HG03045 (cell line): ENCODE measurements at regions not wholly inside any gene's neighbourhood (a gene's known extent, or its start where the extent isn't known, plus 50 kb on each side); places are given as distances from the start of the nearest gene placed in this dataset.

ENCODE experiments used
- ATAC-seq: cut with Tn5 transposase; IDR thresholded peaks from one replicate; pipeline ENCODE4 v1.9.1; 2021; ENCODE audit warnings: mild to moderate bottlenecking, moderate library complexity; ENCODE audit not compliant: unreplicated experiment

GRCh38 chr15:94606286-94606685 is 374.9 kb downstream of the MCTP2 start:
- no peak for ATAC-seq

GRCh38 chr15:94607176-94607654 is 375.9 kb downstream of the MCTP2 start:
- ATAC-seq: no peak

GRCh38 chr15:94610069-94610468 is 378.7 kb downstream of the MCTP2 start:
- peak; percentile 92 for ATAC-seq

- no peak for ATAC-seq
Measured at GRCh38 chr15:94610485-94610884, 379.1 kb downstream of the MCTP2 start.

- no peak for ATAC-seq
Measured at GRCh38 chr15:94611656-94612055, 380.3 kb downstream of the MCTP2 start.

GRCh38 chr15:94615688-94616087 is 384.3 kb downstream of the MCTP2 start:
- no peak for ATAC-seq

- no peak for ATAC-seq
Measured at GRCh38 chr15:94620632-94621031, 389.3 kb downstream of the MCTP2 start.

GRCh38 chr15:94621736-94622135 is 390.4 kb downstream of the MCTP2 start:
- no peak for ATAC-seq

- no peak for ATAC-seq
Measured at GRCh38 chr15:94626949-94627348, 395.6 kb downstream of the MCTP2 start.

GRCh38 chr15:94631608-94632007 is 400.2 kb downstream of the MCTP2 start:
- ATAC-seq: peak; percentile 92

- no peak for ATAC-seq
Measured at GRCh38 chr15:94638183-94638582, 406.8 kb downstream of the MCTP2 start.

- ATAC-seq: no peak
Measured at GRCh38 chr15:94639701-94640100, 408.3 kb downstream of the MCTP2 start.

GRCh38 chr15:94644433-94644832 is 413.1 kb downstream of the MCTP2 start:
- ATAC-seq: no peak

GRCh38 chr15:94653071-94653470 is 421.7 kb downstream of the MCTP2 start:
- ATAC-seq: no peak

- no peak for ATAC-seq
Measured at GRCh38 chr15:94655249-94655880, 424.0 kb downstream of the MCTP2 start.

- no peak for ATAC-seq
Measured at GRCh38 chr15:94665676-94666441, 434.5 kb downstream of the MCTP2 start.

GRCh38 chr15:94666553-94666952 is 435.2 kb downstream of the MCTP2 start:
- no peak for ATAC-seq

GRCh38 chr15:94667109-94667508 is 435.7 kb downstream of the MCTP2 start:
- ATAC-seq: no peak

- ATAC-seq: no peak
Measured at GRCh38 chr15:94670438-94671034, 439.2 kb downstream of the MCTP2 start.

GRCh38 chr15:94671858-94672532 is 440.6 kb downstream of the MCTP2 start:
- ATAC-seq: no peak

GRCh38 chr15:94673801-94674200 is 442.4 kb downstream of the MCTP2 start:
- ATAC-seq: no peak
